Spleen (tissue), 7 donors: ENCODE measurements at regions not wholly inside any gene's neighbourhood (a gene's known extent, or its start where the extent isn't known, plus 50 kb on each side); places are given as distances from the start of the nearest gene placed in this dataset.

ENCODE experiments used
- CTCF ChIP-seq, 11 experiments: fragments of 200-600 bp in 7 of 11; fragments of 450-650 bp in 4 of 11; sonication (generic) in 4 of 11; IDR thresholded peaks in 8 of 11; conservative IDR thresholded peaks in 3 of 11; 1 replicate in 7 of 11; 2 replicates in 4 of 11; pipeline versions ENCODE4 v1.4.0 to v1.8.0; 2016 to 2021; ENCODE audit warnings: antibody characterized with exemption in 11 of 11, inconsistent platforms in 4 of 11, mild to moderate bottlenecking in 1 of 11
- POLR2AphosphoS5 ChIP-seq, 3 donors: sonication (generic); formaldehyde crosslinking; IDR thresholded peaks; one replicate each; pipeline ENCODE4 v1.5.1; 2017; ENCODE audit warnings: antibody characterized with exemption in 3 of 3
- donor health status: DM: no; HTN: no; CAD: no; lungs with moderate emphysema.
- donor health status: DM: no; HTN: no; CAD: no.
- donor health status: DM: no; HTN: no; CAD: no.

- no peak for TF ChIP-seq CTCF (IDR thresholded peaks at IDR 0.05 in 8 of 11, conservative IDR thresholded peaks at IDR 0.05 in 3 of 11)
- TF ChIP-seq POLR2AphosphoS5 (IDR thresholded peaks at IDR 0.05), result no peak
Measured at GRCh38 chr10:128985036-128985435, 482.0 kb upstream of the MGMT start.
